Endothelial cell of umbilical vein (primary cell): ENCODE measurements at regions not wholly inside any gene's neighbourhood (a gene's known extent, or its start where the extent isn't known, plus 50 kb on each side); places are given as distances from the start of the nearest gene placed in this dataset.

Experiments
- BruUV-seq: library from RNA; stranded (reverse); fragments of 400-500 nt; replicated peaks from 2 replicates; lab custom pipeline; 2021; lab: Mats Ljungman, UMichigan
- CTCF ChIA-PET: fragments of 300-600, 350-600 bp; sonication (Branson Sonifier 250); formaldehyde crosslinking; loops from one replicate; lab custom pipeline; 2021; ENCODE audit warnings: antibody characterized with exemption, inconsistent platforms; lab: Charles Lee
- POLR2A ChIA-PET: fragments of 300-600, 350-600 bp; sonication (Branson Sonifier 250); formaldehyde crosslinking; loops from one replicate; lab custom pipeline; 2021; ENCODE audit warnings: antibody characterized with exemption, inconsistent platforms; lab: Charles Lee
- DNase-seq: peaks from one replicate; pipeline ENCODE4 v3.0.0-alpha.2; 2011; ENCODE audit warnings: low read depth, low spot score
- FAIRE-seq: peaks from 2 replicates; lab custom pipeline; 2011; peaks lifted over from hg19 to GRCh38; lab: Jason Lieb, UNC
- H2AFZ ChIP-seq: 2 replicates; pipeline ENCODE4 v1.6.0; 2012; ENCODE audit warnings: low read depth, low read length, control low read depth, inconsistent platforms
- H3K27ac ChIP-seq: 2 replicates; pipeline ENCODE4 v1.5.1; 2011; ENCODE audit warnings: low read depth, mild to moderate bottlenecking, control low read depth, low read length, moderate library complexity; ENCODE audit not compliant: insufficient read depth
- H3K27me3 ChIP-seq, 2 experiments: 2 replicates each; pipeline versions ENCODE4 v1.6.0 to v1.6.1; 2011; ENCODE audit warnings: low read length in 2 of 2, mixed read lengths in 1 of 2; ENCODE audit not compliant: control insufficient read depth in 2 of 2, insufficient read depth in 2 of 2
- H3K36me3 ChIP-seq, 2 experiments: 2 replicates in 1 of 2; 3 replicates in 1 of 2; pipeline ENCODE4 v1.5.1; 2011; ENCODE audit warnings: low read length in 2 of 2, mild to moderate bottlenecking in 1 of 2, moderate library complexity in 1 of 2; ENCODE audit not compliant: control insufficient read depth in 2 of 2, insufficient read depth in 2 of 2; ENCODE audit errors: extremely low read depth in 1 of 2
- H3K4me1 ChIP-seq: 3 replicates; pipeline ENCODE4 v1.5.1; 2011; ENCODE audit warnings: mild to moderate bottlenecking, low read length; ENCODE audit not compliant: control insufficient read depth, insufficient read depth; ENCODE audit errors: extremely low read depth
- H3K4me2 ChIP-seq: 2 replicates; pipeline ENCODE4 v1.6.1; 2011; ENCODE audit warnings: low read length, control low read depth, mixed read lengths; ENCODE audit not compliant: insufficient read depth
- H3K4me3 ChIP-seq, 3 experiments: fragments of 200-600 bp in 1 of 3; sonication (generic), shearing (Covaris generic) in 1 of 3; replicated peaks in 1 of 3; 2 replicates each; pipeline ENCODE4 v1.5.1; 2011 to 2016; ENCODE audit warnings: control low read depth in 3 of 3, low read length in 3 of 3, mild to moderate bottlenecking in 2 of 3, inconsistent platforms in 1 of 3, low read depth in 1 of 3, moderate library complexity in 1 of 3; ENCODE audit not compliant: insufficient read depth in 1 of 3
- H3K79me2 ChIP-seq: 2 replicates; pipeline ENCODE4 v1.6.0; 2012; ENCODE audit warnings: low read length, inconsistent platforms; ENCODE audit not compliant: control insufficient read depth, insufficient read depth
- H3K9ac ChIP-seq: replicated peaks from 2 replicates; pipeline ENCODE3; 2011; ENCODE audit warnings: low read length, control low read depth; ENCODE audit not compliant: insufficient read depth; ENCODE audit errors: extremely low read depth
- H3K9me1 ChIP-seq: replicated peaks from 3 replicates; pipeline ENCODE4 v1.6.0; 2011; ENCODE audit warnings: mild to moderate bottlenecking, low read length; ENCODE audit not compliant: control insufficient read depth, insufficient read depth; ENCODE audit errors: extremely low read depth
- H3K9me3 ChIP-seq: replicated peaks from 2 replicates; pipeline ENCODE4 v1.5.1; 2012; ENCODE audit warnings: low read length, inconsistent platforms; ENCODE audit not compliant: control insufficient read depth, insufficient read depth
- H4K20me1 ChIP-seq: replicated peaks from 2 replicates; pipeline ENCODE3; 2011; ENCODE audit warnings: mild to moderate bottlenecking, low read length; ENCODE audit not compliant: control insufficient read depth, insufficient read depth; ENCODE audit errors: extremely low read depth
- EZH2 ChIP-seq: IDR thresholded peaks from 2 replicates; pipeline ENCODE4 v1.6.1; 2012; ENCODE audit warnings: borderline replicate concordance, low read depth, mild to moderate bottlenecking, moderate library complexity, low read length, inconsistent platforms; ENCODE audit not compliant: severe bottlenecking
- FOS ChIP-seq: IDR thresholded peaks from 2 replicates; pipeline ENCODE4 v1.6.1; 2011; ENCODE audit warnings: mild to moderate bottlenecking, low read length, moderate library complexity, borderline replicate concordance; ENCODE audit not compliant: insufficient read depth
- GATA2 ChIP-seq: IDR thresholded peaks from 2 replicates; pipeline ENCODE4 v1.7.0; 2011; ENCODE audit warnings: low read depth, mild to moderate bottlenecking, moderate library complexity, mixed read lengths, low read length; ENCODE audit not compliant: insufficient read length, insufficient read depth
- JUN ChIP-seq: IDR thresholded peaks from 2 replicates; pipeline ENCODE4 v1.6.1; 2011; ENCODE audit warnings: borderline replicate concordance, low read depth; ENCODE audit not compliant: insufficient read length, insufficient read depth
- MYC ChIP-seq: IDR thresholded peaks from one replicate; pipeline ENCODE4 v1.6.1; 2011; ENCODE audit warnings: mild to moderate bottlenecking, low read depth, low read length
- dilution Hi-C: fragments of 300-500 bp; cut with MboI; formaldehyde crosslinking; loops from one replicate; pipeline ENCODE4 v1.15.0; 2019; ENCODE audit warnings: low sequenced_read_pairs; ENCODE audit not compliant: extremely low pct_ligation_motif_present
- intact Hi-C: fragments of 100-400 bp; cut with micrococcal nuclease; formaldehyde crosslinking; loops from one replicate; pipeline ENCODE4 v1.10.0; 2022

DNA sequence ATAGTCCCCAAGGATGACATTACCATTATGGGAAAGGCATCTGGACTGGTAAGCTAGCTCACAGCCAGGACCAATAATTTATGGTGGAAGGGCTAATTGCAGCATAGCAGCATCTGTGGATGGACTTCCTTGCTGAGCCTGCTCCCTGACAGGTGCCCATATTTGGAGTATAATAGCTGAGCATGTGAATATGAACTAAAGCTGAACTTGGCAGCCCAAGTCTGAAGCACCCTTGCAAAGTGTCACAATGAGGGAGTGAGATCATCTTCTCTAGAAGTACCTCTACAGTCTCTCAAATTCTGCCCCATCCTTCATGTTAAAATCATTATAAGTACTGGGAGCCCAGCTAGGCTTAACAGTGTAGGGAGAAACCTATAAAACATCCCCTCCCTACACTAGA, 128.2 kb upstream of the INPP4B start:
- intact Hi-C loops (no loop called here), dilution Hi-C loops (no loop called here)
- ChIA-PET POLR2A (no interaction called here), CTCF (no interaction called here)
- Histone ChIP-seq H3K4me1 (no peaks in the 10 kb centered on the region), H3K27me3 (no peaks in the 10 kb centered on the region), H3K9me1 (no peaks in the 10 kb centered on the region), H3K36me3 (no peaks in the 10 kb centered on the region), H3K4me3 (no peak overlapping the region), H4K20me1 (no peaks in the 10 kb centered on the region), H2AFZ (no peak overlapping the region), H3K9me3 (no peaks in the 10 kb centered on the region), H3K79me2 (no peaks in the 10 kb centered on the region), H3K9ac (no peak overlapping the region), H3K27ac (no peak overlapping the region), H3K4me2 (no peak overlapping the region)
- no TSS peak for BruUV-seq
- FAIRE-seq (no peak), DNase-seq (no peak)
- TF ChIP-seq FOS (no peak), JUN (no peak), EZH2 (no peak)

DNA sequence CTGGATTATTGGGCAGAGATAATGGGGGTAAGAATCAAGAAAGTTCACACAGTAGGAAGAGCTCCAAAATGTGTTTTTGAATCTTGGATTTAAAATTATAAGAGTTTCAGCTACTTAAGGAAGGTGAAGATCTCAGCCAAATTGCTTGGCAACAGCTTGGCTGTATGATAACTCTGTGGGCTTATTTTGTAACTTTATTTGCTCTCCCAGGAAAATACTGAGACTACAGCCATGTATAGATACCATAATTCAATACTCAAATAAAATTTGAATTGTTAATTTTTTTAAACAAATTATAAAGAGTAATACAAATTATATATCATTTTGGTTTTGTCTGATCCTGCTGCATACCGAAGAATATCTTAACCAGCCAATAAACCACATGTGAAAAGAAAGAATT, 129.5 kb upstream of the INPP4B start:
- TF ChIP-seq MYC, result no peak
- TF ChIP-seq GATA2, result no peak
- Histone ChIP-seq H2AFZ (no peak overlapping the region), H3K79me2 (no peaks in the 10 kb centered on the region), H3K4me2 (no peak overlapping the region), H3K27ac (no peak overlapping the region), H3K9ac (no peak overlapping the region), H3K9me3 (no peaks in the 10 kb centered on the region), H4K20me1 (no peaks in the 10 kb centered on the region), H3K9me1 (no peaks in the 10 kb centered on the region), H3K4me1 (no peaks in the 10 kb centered on the region), H3K4me3 (no peak overlapping the region), H3K27me3 (no peaks in the 10 kb centered on the region), H3K36me3 (no peaks in the 10 kb centered on the region)
- CTCF ChIA-PET, result interaction anchor here (2.0 kb wide), 1 partner anchor 10 kb away, joined by 7 read pairs; no protein-coding TSS in a partner anchor
- intact Hi-C loops (no loop called here), dilution Hi-C loops (no loop called here)
- FAIRE-seq (no peak), DNase-seq (no peak)
- POLR2A ChIA-PET, result no interaction called here
- no TSS peak for BruUV-seq
